ENCODE measurements at regions not wholly inside any gene's neighbourhood (a gene's known extent, or its start where the extent isn't known, plus 50 kb on each side); places are given as distances from the start of the nearest gene placed in this dataset.

GRCh38 chr5:98458726-98459125, 314.7 kb upstream of the RGMB start:
- H3K36me3 ChIP-seq (ENCODE audit: insufficient read depth, low read length, poor library complexity, severe bottlenecking), result no peaks in the 10 kb centered on the region
- BruUV-seq (replicated peaks), result no TSS peak
- intact Hi-C loops (cut with micrococcal nuclease; ENCODE audit: unreplicated experiment), result loop anchor here (5.0 kb wide), 1 partner anchor 314 kb away; the partner anchor contains the start of gene RGMB
- no peak for DNase-seq (ENCODE audit: low spot score)
- H3K27me3 ChIP-seq (replicated peaks; ENCODE audit: insufficient read depth, low read depth, low read length, poor library complexity), result no peaks in the 10 kb centered on the region
- H3K4me3 ChIP-seq (ENCODE audit: low read depth, low read length, poor library complexity, severe bottlenecking), result no peak overlapping the region
- ChIA-PET POLR2A (ENCODE audit: low non-redundant PET) (no interaction called here), CTCF (no interaction called here)
- no peak for TF ChIP-seq CTCF (conservative IDR thresholded peaks at IDR 0.05; ENCODE audit: low read depth, low read length)
- no peaks in the 10 kb centered on the region for H3K9me3 ChIP-seq (ENCODE audit: low read depth, low read length, poor library complexity, severe bottlenecking)
- no peaks in the 10 kb centered on the region for H3K4me1 ChIP-seq (ENCODE audit: insufficient read depth, low read length, poor library complexity, severe bottlenecking)
- no peak overlapping the region for H3K27ac ChIP-seq (ENCODE audit: low read depth, low read length, poor library complexity, severe bottlenecking)

- no peak overlapping the region for H3K27ac ChIP-seq (ENCODE audit: low read depth, low read length, poor library complexity, severe bottlenecking)
- intact Hi-C loops (cut with micrococcal nuclease; ENCODE audit: unreplicated experiment), result no loop called here
Measured at GRCh38 chr5:98460536-98460935, 312.9 kb upstream of the RGMB start.

GRCh38 chr5:98461485-98461884, 312.0 kb upstream of the RGMB start:
- no TSS peak for BruUV-seq (replicated peaks)
- DNase-seq (ENCODE audit: low spot score), result no peak
- TF ChIP-seq CTCF (conservative IDR thresholded peaks at IDR 0.05; ENCODE audit: low read depth, low read length), result no peak
- TF ChIP-seq EZH2 (IDR thresholded peaks at IDR 0.05; ENCODE audit: borderline replicate concordance, low read depth, low read length, poor library complexity, severe bottlenecking), result no peak
- no peak overlapping the region for H3K27ac ChIP-seq (ENCODE audit: low read depth, low read length, poor library complexity, severe bottlenecking)
- H3K4me3 ChIP-seq (ENCODE audit: low read depth, low read length, poor library complexity, severe bottlenecking), result no peak overlapping the region
- H3K36me3 ChIP-seq (ENCODE audit: insufficient read depth, low read length, poor library complexity, severe bottlenecking), result no peaks in the 10 kb centered on the region
- ChIA-PET POLR2A (ENCODE audit: low non-redundant PET) (no interaction called here), CTCF (no interaction called here)
- no peaks in the 10 kb centered on the region for H3K9me3 ChIP-seq (ENCODE audit: low read depth, low read length, poor library complexity, severe bottlenecking)
- no peaks in the 10 kb centered on the region for H3K4me1 ChIP-seq (ENCODE audit: insufficient read depth, low read length, poor library complexity, severe bottlenecking)
- H3K27me3 ChIP-seq (replicated peaks; ENCODE audit: insufficient read depth, low read depth, low read length, poor library complexity), result no peaks in the 10 kb centered on the region
- intact Hi-C loops (cut with micrococcal nuclease; ENCODE audit: unreplicated experiment), result no loop called here

More at GRCh38 chr5:98460536-98460935, 312.9 kb upstream of the RGMB start:
- Histone ChIP-seq H3K4me1 (ENCODE audit: insufficient read depth, low read length, poor library complexity, severe bottlenecking) (no peaks in the 10 kb centered on the region), H3K4me3 (ENCODE audit: low read depth, low read length, poor library complexity, severe bottlenecking) (no peak overlapping the region), H3K9me3 (ENCODE audit: low read depth, low read length, poor library complexity, severe bottlenecking) (no peaks in the 10 kb centered on the region), H3K27me3 (replicated peaks; ENCODE audit: insufficient read depth, low read depth, low read length, poor library complexity) (no peaks in the 10 kb centered on the region), H3K36me3 (ENCODE audit: insufficient read depth, low read length, poor library complexity, severe bottlenecking) (no peaks in the 10 kb centered on the region)
- POLR2A ChIA-PET (ENCODE audit: low non-redundant PET), result no interaction called here
- DNase-seq (ENCODE audit: low spot score), result no peak
- CTCF ChIA-PET, result no interaction called here
- no peak for TF ChIP-seq CTCF (conservative IDR thresholded peaks at IDR 0.05; ENCODE audit: low read depth, low read length)
- TF ChIP-seq EZH2 (IDR thresholded peaks at IDR 0.05; ENCODE audit: borderline replicate concordance, low read depth, low read length, poor library complexity, severe bottlenecking), result no peak
- no TSS peak for BruUV-seq (replicated peaks)
